ENCODE measurements at regions not wholly inside any gene's neighbourhood (a gene's known extent, or its start where the extent isn't known, plus 50 kb on each side); places are given as distances from the start of the nearest gene placed in this dataset.

- TF ChIP-seq ZNF384 (IDR thresholded peaks at IDR 0.05) (no peak), L3MBTL2 (conservative IDR thresholded peaks at IDR 0.05) (no peak), SP1 (IDR thresholded peaks at IDR 0.05) (no peak), BHLHE40 (IDR thresholded peaks at IDR 0.05; ENCODE audit: borderline replicate concordance) (no peak), SUZ12 (IDR thresholded peaks at IDR 0.05) (no peak)
Measured at GRCh38 chr14:21825845-21826244, 152.2 kb upstream of the OR4E1 start.

All from HEK293T (cell line).